ENCODE measurements at regions not wholly inside any gene's neighbourhood (a gene's known extent, or its start where the extent isn't known, plus 50 kb on each side); places are given as distances from the start of the nearest gene placed in this dataset.

GRCh38 chr4:132572210-132572609 is 576.9 kb upstream of the PCDH10 start:
- TF ChIP-seq CTCF (IDR thresholded peaks at IDR 0.05; ENCODE audit: insufficient read depth, low read length) (no peak), GABPA (IDR thresholded peaks at IDR 0.05; ENCODE audit: low read depth) (no peak), SPI1 (IDR thresholded peaks at IDR 0.05; ENCODE audit: borderline replicate concordance, low read depth) (no peak)
